SK-N-MC (cell line): ENCODE measurements at regions not wholly inside any gene's neighbourhood (a gene's known extent, or its start where the extent isn't known, plus 50 kb on each side); places are given as distances from the start of the nearest gene placed in this dataset.
"Not testable (repeated sequence)": the region's sequence is repeated elsewhere in the genome, so short reads cannot be mapped to it uniquely, and the experiment has no call there.

Source experiments
- DNase-seq: peaks from one replicate; pipeline ENCODE4 v3.0.0-alpha.2; 2011; ENCODE audit warnings: low read depth, low spot score
- H3K27ac ChIP-seq: fragments of 200-600 bp; sonication (generic); 2 replicates; pipeline ENCODE4 v1.5.1; 2016; ENCODE audit warnings: mixed run types
- H3K36me3 ChIP-seq: fragments of 200-600 bp; sonication (generic); 2 replicates; pipeline ENCODE4 v1.6.1; 2017; ENCODE audit warnings: antibody characterized with exemption, low read length, mixed read lengths; ENCODE audit not compliant: insufficient read depth
- H3K4me3 ChIP-seq: fragments of 200-600 bp; sonication (generic); 2 replicates; pipeline ENCODE4 v1.5.1; 2016
- H3K9ac ChIP-seq: fragments of 200-600 bp; sonication (generic); 2 replicates; pipeline ENCODE4 v1.8.0; 2017; ENCODE audit warnings: mixed run types, mixed read lengths; ENCODE audit not compliant: insufficient read length
- H3K9me3 ChIP-seq: fragments of 200-600 bp; sonication (generic); 2 replicates; pipeline ENCODE4 v1.6.1; 2017; ENCODE audit warnings: low read depth, mild to moderate bottlenecking, antibody characterized with exemption, low read length, moderate library complexity, mixed read lengths

- DNase-seq, H3K27ac ChIP-seq, H3K9me3 ChIP-seq, H3K9ac ChIP-seq, H3K36me3 ChIP-seq, H3K4me3 ChIP-seq: not testable (repeated sequence)
These were observed 91.7 kb upstream of the SEC22B start for GRCh38 chr1:120267894-120268551.

- not testable (repeated sequence) for H3K9me3 ChIP-seq, H3K36me3 ChIP-seq, DNase-seq, H3K27ac ChIP-seq, H3K4me3 ChIP-seq, H3K9ac ChIP-seq
These were observed 88.2 kb upstream of the SEC22B start for GRCh38 chr1:120264564-120264963.

- not testable (repeated sequence) for H3K4me3 ChIP-seq, DNase-seq, H3K36me3 ChIP-seq
These were observed 86.8 kb upstream of the SEC22B start for GRCh38 chr1:120262791-120263751.

GRCh38 chr1:120257778-120258105 is 81.4 kb upstream of the SEC22B start:
- not testable (repeated sequence) for H3K4me3 ChIP-seq, DNase-seq, H3K27ac ChIP-seq, H3K9me3 ChIP-seq, H3K36me3 ChIP-seq, H3K9ac ChIP-seq

More at GRCh38 chr1:120262791-120263751, 86.8 kb upstream of the SEC22B start:
- not testable (repeated sequence) for H3K27ac ChIP-seq, H3K9me3 ChIP-seq, H3K9ac ChIP-seq

- not testable (repeated sequence) for H3K9me3 ChIP-seq, H3K36me3 ChIP-seq, H3K4me3 ChIP-seq, H3K27ac ChIP-seq, DNase-seq, H3K9ac ChIP-seq
These were observed 80.9 kb upstream of the SEC22B start for GRCh38 chr1:120257064-120257777.

- not testable (repeated sequence) for H3K36me3 ChIP-seq, H3K4me3 ChIP-seq, H3K9ac ChIP-seq, H3K27ac ChIP-seq, H3K9me3 ChIP-seq, DNase-seq
These were observed 74.4 kb upstream of the SEC22B start for GRCh38 chr1:120250756-120251155.

GRCh38 chr1:120248726-120249427 is 72.6 kb upstream of the SEC22B start:
- DNase-seq, H3K9me3 ChIP-seq, H3K36me3 ChIP-seq, H3K27ac ChIP-seq, H3K9ac ChIP-seq, H3K4me3 ChIP-seq: not testable (repeated sequence)

GRCh38 chr1:120248203-120248602 is 71.9 kb upstream of the SEC22B start:
- not testable (repeated sequence) for DNase-seq

GRCh38 chr1:120243867-120244266 is 67.5 kb upstream of the SEC22B start:
- not testable (repeated sequence) for H3K9me3 ChIP-seq, H3K27ac ChIP-seq, DNase-seq, H3K9ac ChIP-seq, H3K36me3 ChIP-seq, H3K4me3 ChIP-seq

More at GRCh38 chr1:120248203-120248602, 71.9 kb upstream of the SEC22B start:
- not testable (repeated sequence) for H3K9me3 ChIP-seq, H3K36me3 ChIP-seq, H3K9ac ChIP-seq, H3K27ac ChIP-seq, H3K4me3 ChIP-seq

GRCh38 chr1:120242582-120242981 is 66.3 kb upstream of the SEC22B start:
- not testable (repeated sequence) for H3K36me3 ChIP-seq, H3K27ac ChIP-seq, DNase-seq, H3K9me3 ChIP-seq, H3K4me3 ChIP-seq, H3K9ac ChIP-seq

GRCh38 chr1:120241868-120242267 is 65.5 kb upstream of the SEC22B start:
- DNase-seq, H3K4me3 ChIP-seq, H3K27ac ChIP-seq, H3K9ac ChIP-seq, H3K36me3 ChIP-seq, H3K9me3 ChIP-seq: not testable (repeated sequence)

- H3K9me3 ChIP-seq, H3K27ac ChIP-seq, H3K36me3 ChIP-seq, H3K4me3 ChIP-seq, DNase-seq, H3K9ac ChIP-seq: not testable (repeated sequence)
These were observed 63.9 kb upstream of the SEC22B start for GRCh38 chr1:120240181-120240580.

GRCh38 chr1:120239351-120239750 is 63.0 kb upstream of the SEC22B start:
- not testable (repeated sequence) for DNase-seq, H3K9me3 ChIP-seq, H3K4me3 ChIP-seq, H3K9ac ChIP-seq, H3K36me3 ChIP-seq, H3K27ac ChIP-seq

- not testable (repeated sequence) for H3K27ac ChIP-seq, H3K4me3 ChIP-seq, DNase-seq, H3K9ac ChIP-seq, H3K36me3 ChIP-seq, H3K9me3 ChIP-seq
These were observed 62.5 kb upstream of the SEC22B start for GRCh38 chr1:120238867-120239266.
